WTC11 (cell line): ENCODE measurements at regions not wholly inside any gene's neighbourhood (a gene's known extent, or its start where the extent isn't known, plus 50 kb on each side); places are given as distances from the start of the nearest gene placed in this dataset.

Source experiments
- ATAC-seq: fragments of 200-7000 bp; cut with Tn5 transposase; 2 replicates; pipeline ENCODE4 v1.10.0; 2021; ENCODE audit warnings: mild to moderate bottlenecking, moderate library complexity
- CTCF ChIA-PET: fragments of 300-600 bp; sonication (Branson Sonifier 250); formaldehyde crosslinking; loops from one replicate; lab custom pipeline; 2021; ENCODE audit warnings: antibody characterized with exemption; lab: Charles Lee
- POLR2A ChIA-PET: fragments of 350-600 bp; sonication (Branson Sonifier 250); formaldehyde crosslinking; loops from one replicate; lab custom pipeline; 2021; ENCODE audit warnings: antibody characterized with exemption; lab: Charles Lee
- DNase-seq: peaks from one replicate; pipeline ENCODE4 v3.0.0; 2021; ENCODE audit warnings: low spot score
- H3K27ac Mint-ChIP-seq: 2 replicates; pipeline ENCODE4 v1.8.0; 2021; ENCODE audit warnings: mixed read lengths
- H3K27me3 Mint-ChIP-seq: 2 replicates; pipeline ENCODE4 v1.8.0; 2021; ENCODE audit warnings: low read depth, mild to moderate bottlenecking, moderate library complexity, mixed read lengths
- H3K36me3 Mint-ChIP-seq: 2 replicates; pipeline ENCODE4 v1.8.0; 2021; ENCODE audit warnings: mixed read lengths
- H3K4me1 Mint-ChIP-seq: 2 replicates; pipeline ENCODE4 v1.8.0; 2022; ENCODE audit warnings: mixed read lengths
- H3K4me3 Mint-ChIP-seq: 2 replicates; pipeline ENCODE4 v1.8.0; 2021; ENCODE audit warnings: mild to moderate bottlenecking, moderate library complexity, mixed read lengths
- H3K9me3 Mint-ChIP-seq: 2 replicates; pipeline ENCODE4 v1.8.0; 2021; ENCODE audit warnings: mixed read lengths
- CREB1 ChIP-seq: sonication (generic); formaldehyde crosslinking; IDR thresholded peaks from 2 replicates; pipeline ENCODE4 v1.8.0; 2023; ENCODE audit warnings: mild to moderate bottlenecking, missing genetic modification reagents
- GRHL2 ChIP-seq: fragments of 250-450 bp; sonication (Bioruptor Pico); IDR thresholded peaks from 2 replicates; pipeline ENCODE4 v1.8.0; 2022; ENCODE audit warnings: mild to moderate bottlenecking, moderate library complexity; ENCODE audit not compliant: insufficient replicate concordance, severe bottlenecking
- GTF2I ChIP-seq: fragments of 250-450 bp; sonication (Bioruptor Pico); conservative IDR thresholded peaks from 2 replicates; pipeline ENCODE4 v1.4.0; 2021; ENCODE audit warnings: mild to moderate bottlenecking
- KAT7 ChIP-seq: sonication (generic); formaldehyde crosslinking; IDR thresholded peaks from 2 replicates; pipeline ENCODE4 v1.8.1; 2023; ENCODE audit warnings: missing genetic modification reagents, mild to moderate bottlenecking, borderline replicate concordance
- MXD4 ChIP-seq: fragments of 250-450 bp; sonication (Bioruptor Pico); IDR thresholded peaks from 2 replicates; pipeline ENCODE4 v1.8.0; 2021; ENCODE audit warnings: mild to moderate bottlenecking, moderate library complexity, borderline replicate concordance
- MYBL2 ChIP-seq: sonication (generic); formaldehyde crosslinking; IDR thresholded peaks from 2 replicates; pipeline ENCODE4 v1.8.1; 2023; ENCODE audit warnings: mild to moderate bottlenecking, moderate library complexity, missing genetic modification reagents
- NR1H2 ChIP-seq: sonication (generic); formaldehyde crosslinking; IDR thresholded peaks from 2 replicates; pipeline ENCODE4 v1.9.0; 2021; ENCODE audit warnings: mild to moderate bottlenecking, moderate library complexity, missing genetic modification reagents
- PREB ChIP-seq: sonication (generic); formaldehyde crosslinking; IDR thresholded peaks from 2 replicates; pipeline ENCODE4 v1.8.1; 2022; ENCODE audit warnings: mild to moderate bottlenecking, missing genetic modification reagents, moderate library complexity, borderline replicate concordance
- ZBTB21 ChIP-seq: sonication (generic); formaldehyde crosslinking; IDR thresholded peaks from 2 replicates; pipeline ENCODE4 v1.8.1; 2023; ENCODE audit warnings: mild to moderate bottlenecking, missing genetic modification reagents, borderline replicate concordance
- ZNF281 ChIP-seq: sonication (generic); formaldehyde crosslinking; IDR thresholded peaks from 2 replicates; pipeline ENCODE4 v1.8.0; 2023; ENCODE audit warnings: mild to moderate bottlenecking, missing genetic modification reagents
- ZNF396 ChIP-seq: fragments of 250-450 bp; sonication (Bioruptor Pico); IDR thresholded peaks from 2 replicates; pipeline ENCODE4 v1.8.0; 2021; ENCODE audit warnings: mild to moderate bottlenecking, moderate library complexity, borderline replicate concordance
- TF ChIP-seq, protein P1 (sequence below): sonication (generic); formaldehyde crosslinking; IDR thresholded peaks from 2 replicates; pipeline ENCODE4 v1.8.1; 2023; ENCODE audit warnings: mild to moderate bottlenecking, missing genetic modification reagents, borderline replicate concordance
- TF ChIP-seq, protein P2 (sequence below): sonication (generic); formaldehyde crosslinking; IDR thresholded peaks from 2 replicates; pipeline ENCODE4 v1.8.1; 2022; ENCODE audit warnings: low read depth, missing genetic modification reagents, borderline replicate concordance
- TF ChIP-seq, protein P3 (sequence below): fragments of 250-450 bp; sonication (Bioruptor Pico); conservative IDR thresholded peaks from 2 replicates; pipeline ENCODE4 v1.9.0; 2021; ENCODE audit warnings: mild to moderate bottlenecking

GRCh38 chr3:101966226-101966625 is 116.9 kb downstream of the NFKBIZ start (continued):
- TF ChIP-seq, protein P1, sequence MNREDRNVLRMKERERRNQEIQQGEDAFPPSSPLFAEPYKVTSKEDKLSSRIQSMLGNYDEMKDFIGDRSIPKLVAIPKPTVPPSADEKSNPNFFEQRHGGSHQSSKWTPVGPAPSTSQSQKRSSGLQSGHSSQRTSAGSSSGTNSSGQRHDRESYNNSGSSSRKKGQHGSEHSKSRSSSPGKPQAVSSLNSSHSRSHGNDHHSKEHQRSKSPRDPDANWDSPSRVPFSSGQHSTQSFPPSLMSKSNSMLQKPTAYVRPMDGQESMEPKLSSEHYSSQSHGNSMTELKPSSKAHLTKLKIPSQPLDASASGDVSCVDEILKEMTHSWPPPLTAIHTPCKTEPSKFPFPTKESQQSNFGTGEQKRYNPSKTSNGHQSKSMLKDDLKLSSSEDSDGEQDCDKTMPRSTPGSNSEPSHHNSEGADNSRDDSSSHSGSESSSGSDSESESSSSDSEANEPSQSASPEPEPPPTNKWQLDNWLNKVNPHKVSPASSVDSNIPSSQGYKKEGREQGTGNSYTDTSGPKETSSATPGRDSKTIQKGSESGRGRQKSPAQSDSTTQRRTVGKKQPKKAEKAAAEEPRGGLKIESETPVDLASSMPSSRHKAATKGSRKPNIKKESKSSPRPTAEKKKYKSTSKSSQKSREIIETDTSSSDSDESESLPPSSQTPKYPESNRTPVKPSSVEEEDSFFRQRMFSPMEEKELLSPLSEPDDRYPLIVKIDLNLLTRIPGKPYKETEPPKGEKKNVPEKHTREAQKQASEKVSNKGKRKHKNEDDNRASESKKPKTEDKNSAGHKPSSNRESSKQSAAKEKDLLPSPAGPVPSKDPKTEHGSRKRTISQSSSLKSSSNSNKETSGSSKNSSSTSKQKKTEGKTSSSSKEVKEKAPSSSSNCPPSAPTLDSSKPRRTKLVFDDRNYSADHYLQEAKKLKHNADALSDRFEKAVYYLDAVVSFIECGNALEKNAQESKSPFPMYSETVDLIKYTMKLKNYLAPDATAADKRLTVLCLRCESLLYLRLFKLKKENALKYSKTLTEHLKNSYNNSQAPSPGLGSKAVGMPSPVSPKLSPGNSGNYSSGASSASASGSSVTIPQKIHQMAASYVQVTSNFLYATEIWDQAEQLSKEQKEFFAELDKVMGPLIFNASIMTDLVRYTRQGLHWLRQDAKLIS (CRISPR knock-in tag) = no peak
- TF ChIP-seq GTF2I (CRISPR knock-in tag) = no peak
- TF ChIP-seq KAT7 (CRISPR knock-in tag) = no peak
- TF ChIP-seq ZNF396 = no peak
- TF ChIP-seq, protein P2, sequence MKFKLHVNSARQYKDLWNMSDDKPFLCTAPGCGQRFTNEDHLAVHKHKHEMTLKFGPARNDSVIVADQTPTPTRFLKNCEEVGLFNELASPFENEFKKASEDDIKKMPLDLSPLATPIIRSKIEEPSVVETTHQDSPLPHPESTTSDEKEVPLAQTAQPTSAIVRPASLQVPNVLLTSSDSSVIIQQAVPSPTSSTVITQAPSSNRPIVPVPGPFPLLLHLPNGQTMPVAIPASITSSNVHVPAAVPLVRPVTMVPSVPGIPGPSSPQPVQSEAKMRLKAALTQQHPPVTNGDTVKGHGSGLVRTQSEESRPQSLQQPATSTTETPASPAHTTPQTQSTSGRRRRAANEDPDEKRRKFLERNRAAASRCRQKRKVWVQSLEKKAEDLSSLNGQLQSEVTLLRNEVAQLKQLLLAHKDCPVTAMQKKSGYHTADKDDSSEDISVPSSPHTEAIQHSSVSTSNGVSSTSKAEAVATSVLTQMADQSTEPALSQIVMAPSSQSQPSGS (CRISPR knock-in tag) = no peak
- no peak for TF ChIP-seq MYBL2 (CRISPR knock-in tag)
- TF ChIP-seq NR1H2 (CRISPR knock-in tag) = no peak
- TF ChIP-seq ZBTB21 (CRISPR knock-in tag) = no peak
- TF ChIP-seq CREB1 (CRISPR knock-in tag) = no peak
- no peak for TF ChIP-seq PREB (CRISPR knock-in tag)
- no peak for TF ChIP-seq MXD4 (CRISPR knock-in tag)
- TF ChIP-seq GRHL2 (CRISPR knock-in tag) = no peak
- no peak for TF ChIP-seq ZNF281 (CRISPR knock-in tag)

DNA sequence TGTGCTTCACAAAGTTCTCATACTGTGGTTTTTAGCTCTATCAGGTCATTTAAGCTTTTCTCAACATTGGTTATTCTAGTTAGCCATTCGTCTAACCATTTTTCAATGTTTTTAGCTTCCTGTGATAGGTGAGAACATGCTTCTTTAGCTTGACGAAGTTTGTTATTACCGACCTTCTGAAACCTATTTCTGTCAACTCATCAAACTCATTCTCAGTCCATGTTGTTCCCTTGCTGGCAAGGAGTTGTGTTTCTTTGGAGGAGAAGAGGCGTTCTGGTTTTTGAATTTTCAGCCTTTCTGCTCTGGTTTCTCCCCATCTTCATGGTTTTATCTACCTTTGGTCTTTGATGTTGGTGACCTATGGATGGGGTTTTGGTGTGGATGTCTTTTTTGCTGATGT is 120.9 kb downstream of the NFKBIZ start:
- ChIA-PET POLR2A (no interaction called here), CTCF (interaction anchor here (1.1 kb wide), 1 partner anchor 255 kb away, joined by 3 read pairs; no protein-coding TSS in a partner anchor)
- ATAC-seq = no peak

More for the DNA sequence above, 120.9 kb downstream of the NFKBIZ start:
- H3K9me3 Mint-ChIP-seq = peaks cover 19% of the 10 kb centered on the region
- H3K27ac Mint-ChIP-seq = no peak overlapping the region
- H3K4me3 Mint-ChIP-seq = no peak overlapping the region
- H3K36me3 Mint-ChIP-seq = no peaks in the 10 kb centered on the region
- H3K27me3 Mint-ChIP-seq = peaks cover 12% of the 10 kb centered on the region
- TF ChIP-seq, protein P3, sequence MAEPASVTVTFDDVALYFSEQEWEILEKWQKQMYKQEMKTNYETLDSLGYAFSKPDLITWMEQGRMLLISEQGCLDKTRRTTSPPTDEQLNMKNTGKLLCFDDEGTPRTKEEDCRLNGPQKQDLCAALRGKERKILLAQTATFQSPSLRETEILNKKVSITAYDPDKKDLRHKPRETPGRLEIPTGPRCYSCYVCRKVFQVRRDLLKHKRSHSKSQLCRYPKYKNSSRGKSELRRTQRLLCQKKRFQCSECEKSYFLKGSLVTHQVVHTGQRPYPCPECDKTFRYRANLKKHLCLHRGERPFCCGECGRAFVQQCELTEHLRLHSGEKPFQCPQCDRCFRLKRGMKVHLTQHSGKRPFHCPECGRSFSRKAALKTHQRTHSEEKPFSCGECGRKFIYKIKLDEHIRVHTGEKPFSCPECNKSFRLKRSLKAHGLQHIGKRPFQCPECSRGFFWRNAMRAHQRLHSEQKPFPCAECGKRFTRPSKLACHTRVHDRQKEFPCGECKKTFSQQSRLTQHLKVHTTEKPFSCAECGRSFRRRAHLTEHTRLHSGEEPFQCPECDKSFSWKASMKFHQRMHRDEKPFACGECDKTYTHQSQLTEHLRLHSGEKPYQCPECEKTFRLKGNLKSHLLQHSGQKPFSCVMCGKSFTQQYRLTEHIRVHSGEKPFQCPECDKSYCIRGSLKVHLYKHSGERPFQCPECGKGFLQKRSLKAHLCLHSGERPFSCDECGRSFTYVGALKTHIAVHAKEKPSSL (CRISPR knock-in tag) = no peak
- no peak for DNase-seq
- peaks cover 2% of the 10 kb centered on the region; the same call in 1 of the 2 replicates for H3K4me1 Mint-ChIP-seq
